ENCODE measurements at regions not wholly inside any gene's neighbourhood (a gene's known extent, or its start where the extent isn't known, plus 50 kb on each side); places are given as distances from the start of the nearest gene placed in this dataset.

GRCh38 chr6:16898640-16899396 is 137.6 kb upstream of the ATXN1 start:
- no peak for TF ChIP-seq JUN (IDR thresholded peaks at IDR 0.05; ENCODE audit: borderline replicate concordance, insufficient read depth, insufficient read length, low read depth)
- TF ChIP-seq, protein P1, sequence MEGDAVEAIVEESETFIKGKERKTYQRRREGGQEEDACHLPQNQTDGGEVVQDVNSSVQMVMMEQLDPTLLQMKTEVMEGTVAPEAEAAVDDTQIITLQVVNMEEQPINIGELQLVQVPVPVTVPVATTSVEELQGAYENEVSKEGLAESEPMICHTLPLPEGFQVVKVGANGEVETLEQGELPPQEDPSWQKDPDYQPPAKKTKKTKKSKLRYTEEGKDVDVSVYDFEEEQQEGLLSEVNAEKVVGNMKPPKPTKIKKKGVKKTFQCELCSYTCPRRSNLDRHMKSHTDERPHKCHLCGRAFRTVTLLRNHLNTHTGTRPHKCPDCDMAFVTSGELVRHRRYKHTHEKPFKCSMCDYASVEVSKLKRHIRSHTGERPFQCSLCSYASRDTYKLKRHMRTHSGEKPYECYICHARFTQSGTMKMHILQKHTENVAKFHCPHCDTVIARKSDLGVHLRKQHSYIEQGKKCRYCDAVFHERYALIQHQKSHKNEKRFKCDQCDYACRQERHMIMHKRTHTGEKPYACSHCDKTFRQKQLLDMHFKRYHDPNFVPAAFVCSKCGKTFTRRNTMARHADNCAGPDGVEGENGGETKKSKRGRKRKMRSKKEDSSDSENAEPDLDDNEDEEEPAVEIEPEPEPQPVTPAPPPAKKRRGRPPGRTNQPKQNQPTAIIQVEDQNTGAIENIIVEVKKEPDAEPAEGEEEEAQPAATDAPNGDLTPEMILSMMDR (IDR thresholded peaks at IDR 0.05; ENCODE audit: extremely low read depth in 1 of 2, insufficient read depth in 1 of 2, low read depth in 1 of 2, low read length in 2 of 2) = no peak
- TF ChIP-seq MAX (IDR thresholded peaks at IDR 0.05; ENCODE audit: insufficient read depth, insufficient read length) = no peak

Data from endothelial cell of umbilical vein (primary cell).